Hepatocyte (in vitro differentiated cells): ENCODE measurements at regions not wholly inside any gene's neighbourhood (a gene's known extent, or its start where the extent isn't known, plus 50 kb on each side); places are given as distances from the start of the nearest gene placed in this dataset.

Source experiments
- CTCF ChIP-seq: fragments of 200-600 bp; sonication (generic); IDR thresholded peaks from 2 replicates; pipeline ENCODE4 v1.5.1; 2016; ENCODE audit warnings: antibody characterized with exemption, mild to moderate bottlenecking; ENCODE audit not compliant: poor library complexity
- EZH2 ChIP-seq: fragments of 200-600 bp; sonication (generic); IDR thresholded peaks from 2 replicates; pipeline ENCODE4 v1.6.1; 2016; ENCODE audit warnings: antibody characterized with exemption, mild to moderate bottlenecking, borderline replicate concordance

GRCh38 chr3:13146643-13147143 is 73.5 kb upstream of the IQSEC1 start:
- no peak for TF ChIP-seq EZH2
- TF ChIP-seq CTCF, result no peak
